ENCODE measurements at regions not wholly inside any gene's neighbourhood (a gene's known extent, or its start where the extent isn't known, plus 50 kb on each side); places are given as distances from the start of the nearest gene placed in this dataset.

- no peak overlapping the region for H2AFZ ChIP-seq (ENCODE audit: low read depth, low read length)
- H3K9me3 ChIP-seq (ENCODE audit: low read length), result no peaks in the 10 kb centered on the region
- H3K9me2 ChIP-seq (ENCODE audit: insufficient read depth, low read length), result no peaks in the 10 kb centered on the region
- H3K4me3 ChIP-seq (ENCODE audit: low read length), result no peak overlapping the region
- TF ChIP-seq RAD21 (conservative IDR thresholded peaks at IDR 0.05) (no peak), SMC3 (conservative IDR thresholded peaks at IDR 0.05; ENCODE audit: poor library complexity) (no peak), EP300 (conservative IDR thresholded peaks at IDR 0.05; ENCODE audit: poor library complexity, severe bottlenecking) (no peak), MXI1 (conservative IDR thresholded peaks at IDR 0.05; ENCODE audit: poor library complexity, severe bottlenecking) (no peak), REST (IDR thresholded peaks at IDR 0.05; ENCODE audit: borderline replicate concordance) (no peak), EZH2 (IDR thresholded peaks at IDR 0.05; ENCODE audit: borderline replicate concordance, insufficient read depth, low read length, poor library complexity, severe bottlenecking) (no peak), POLR2AphosphoS5 (IDR thresholded peaks at IDR 0.05) (no peak), TAF1 (IDR thresholded peaks at IDR 0.05; ENCODE audit: low read depth) (no peak)
- TF ChIP-seq, protein P1, sequence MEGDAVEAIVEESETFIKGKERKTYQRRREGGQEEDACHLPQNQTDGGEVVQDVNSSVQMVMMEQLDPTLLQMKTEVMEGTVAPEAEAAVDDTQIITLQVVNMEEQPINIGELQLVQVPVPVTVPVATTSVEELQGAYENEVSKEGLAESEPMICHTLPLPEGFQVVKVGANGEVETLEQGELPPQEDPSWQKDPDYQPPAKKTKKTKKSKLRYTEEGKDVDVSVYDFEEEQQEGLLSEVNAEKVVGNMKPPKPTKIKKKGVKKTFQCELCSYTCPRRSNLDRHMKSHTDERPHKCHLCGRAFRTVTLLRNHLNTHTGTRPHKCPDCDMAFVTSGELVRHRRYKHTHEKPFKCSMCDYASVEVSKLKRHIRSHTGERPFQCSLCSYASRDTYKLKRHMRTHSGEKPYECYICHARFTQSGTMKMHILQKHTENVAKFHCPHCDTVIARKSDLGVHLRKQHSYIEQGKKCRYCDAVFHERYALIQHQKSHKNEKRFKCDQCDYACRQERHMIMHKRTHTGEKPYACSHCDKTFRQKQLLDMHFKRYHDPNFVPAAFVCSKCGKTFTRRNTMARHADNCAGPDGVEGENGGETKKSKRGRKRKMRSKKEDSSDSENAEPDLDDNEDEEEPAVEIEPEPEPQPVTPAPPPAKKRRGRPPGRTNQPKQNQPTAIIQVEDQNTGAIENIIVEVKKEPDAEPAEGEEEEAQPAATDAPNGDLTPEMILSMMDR (IDR thresholded peaks at IDR 0.05; ENCODE audit: poor library complexity, severe bottlenecking), result no peak
- no peaks in the 10 kb centered on the region for H3K79me2 ChIP-seq (replicated peaks; ENCODE audit: insufficient read depth, low read length)
- H3F3A ChIP-seq (ENCODE audit: insufficient read depth, low read length, poor library complexity, severe bottlenecking), result no peaks in the 10 kb centered on the region
- H3K9ac ChIP-seq (ENCODE audit: low read length), result no peak overlapping the region
- H3K4me2 ChIP-seq (ENCODE audit: low read length), result no peak overlapping the region
- H4K20me1 ChIP-seq (ENCODE audit: insufficient read depth), result no peaks in the 10 kb centered on the region
- H3K27ac ChIP-seq (ENCODE audit: low read length), result no peak overlapping the region
- no peaks in the 10 kb centered on the region for H3K36me3 ChIP-seq (ENCODE audit: insufficient read depth, low read length)
- no peaks in the 10 kb centered on the region for H3K27me3 ChIP-seq (ENCODE audit: insufficient read depth, low read depth, low read length)
These were observed 233.8 kb downstream of the SIM1 start for GRCh38 chr6:100230953-100231316.

DNA sequence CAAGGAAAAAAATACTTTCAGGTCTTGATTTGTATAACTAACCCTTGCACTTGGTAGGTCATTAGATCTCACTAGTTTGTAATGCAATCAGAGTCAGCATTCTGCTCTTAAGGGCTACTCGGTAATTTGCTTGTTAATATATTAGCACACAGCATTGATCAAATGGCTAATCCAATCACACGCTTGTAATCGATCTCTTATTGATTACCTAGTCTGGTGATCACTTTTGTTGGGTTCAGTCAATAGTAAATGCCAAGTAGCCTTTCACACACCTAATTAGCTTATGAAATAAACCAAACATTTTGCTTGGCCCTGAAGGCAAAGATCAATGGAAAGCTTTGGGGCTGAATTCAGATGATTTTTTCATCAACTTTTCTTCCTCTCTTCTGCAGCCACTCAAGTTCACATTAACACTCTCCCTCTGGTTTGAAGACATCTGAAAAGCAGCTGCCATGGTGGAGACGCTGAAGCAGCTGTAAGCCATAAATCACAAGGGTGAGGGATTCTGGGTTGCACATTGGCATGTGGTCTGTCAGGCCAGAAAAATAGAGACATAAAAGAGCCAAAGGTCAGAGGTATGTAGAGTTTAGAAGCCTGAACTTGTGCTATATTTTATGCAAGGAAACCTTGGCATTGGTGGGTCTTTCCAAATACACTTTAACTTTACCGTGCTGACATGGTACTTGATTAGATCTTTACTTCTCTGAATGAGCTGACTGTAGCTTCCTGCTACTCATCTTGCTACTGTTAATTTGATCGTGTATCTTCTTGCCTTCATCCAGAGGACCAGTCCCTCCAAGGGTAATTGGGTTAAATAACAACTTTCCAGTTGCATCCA lies 234.4 kb downstream of the SIM1 start:
- Histone ChIP-seq H3K9me3 (ENCODE audit: low read length) (no peaks in the 10 kb centered on the region), H3K27me3 (ENCODE audit: insufficient read depth, low read depth, low read length) (no peaks in the 10 kb centered on the region), H3K9me2 (ENCODE audit: insufficient read depth, low read length) (no peaks in the 10 kb centered on the region), H3K4me3 (ENCODE audit: low read length) (no peak overlapping the region), H3F3A (ENCODE audit: insufficient read depth, low read length, poor library complexity, severe bottlenecking) (no peaks in the 10 kb centered on the region), H3K9ac (ENCODE audit: low read length) (no peak overlapping the region), H2AFZ (ENCODE audit: low read depth, low read length) (no peak overlapping the region), H4K20me1 (ENCODE audit: insufficient read depth) (no peaks in the 10 kb centered on the region), H3K4me2 (ENCODE audit: low read length) (no peak overlapping the region), H3K79me2 (replicated peaks; ENCODE audit: insufficient read depth, low read length) (no peaks in the 10 kb centered on the region), H3K27ac (ENCODE audit: low read length) (no peak overlapping the region), H3K36me3 (ENCODE audit: insufficient read depth, low read length) (no peaks in the 10 kb centered on the region)
- no peak for TF ChIP-seq RAD21 (conservative IDR thresholded peaks at IDR 0.05)
- TF ChIP-seq MXI1 (conservative IDR thresholded peaks at IDR 0.05; ENCODE audit: poor library complexity, severe bottlenecking), result no peak
- TF ChIP-seq, protein P1 (IDR thresholded peaks at IDR 0.05; ENCODE audit: poor library complexity, severe bottlenecking), result no peak
- no peak for TF ChIP-seq REST (IDR thresholded peaks at IDR 0.05; ENCODE audit: borderline replicate concordance)
- no peak for TF ChIP-seq TAF1 (IDR thresholded peaks at IDR 0.05; ENCODE audit: low read depth)
- no peak for TF ChIP-seq POLR2AphosphoS5 (IDR thresholded peaks at IDR 0.05)
- no peak for TF ChIP-seq EZH2 (IDR thresholded peaks at IDR 0.05; ENCODE audit: borderline replicate concordance, insufficient read depth, low read length, poor library complexity, severe bottlenecking)
- no peak for TF ChIP-seq EP300 (conservative IDR thresholded peaks at IDR 0.05; ENCODE audit: poor library complexity, severe bottlenecking)
- no peak for TF ChIP-seq SMC3 (conservative IDR thresholded peaks at IDR 0.05; ENCODE audit: poor library complexity)
